ENCODE measurements at regions not wholly inside any gene's neighbourhood (a gene's known extent, or its start where the extent isn't known, plus 50 kb on each side); places are given as distances from the start of the nearest gene placed in this dataset.

- no peak for DNase-seq (ENCODE audit: low spot score)
Measured at GRCh38 chr12:126512916-126513913, 1448.0 kb downstream of the AACS start.

DNA sequence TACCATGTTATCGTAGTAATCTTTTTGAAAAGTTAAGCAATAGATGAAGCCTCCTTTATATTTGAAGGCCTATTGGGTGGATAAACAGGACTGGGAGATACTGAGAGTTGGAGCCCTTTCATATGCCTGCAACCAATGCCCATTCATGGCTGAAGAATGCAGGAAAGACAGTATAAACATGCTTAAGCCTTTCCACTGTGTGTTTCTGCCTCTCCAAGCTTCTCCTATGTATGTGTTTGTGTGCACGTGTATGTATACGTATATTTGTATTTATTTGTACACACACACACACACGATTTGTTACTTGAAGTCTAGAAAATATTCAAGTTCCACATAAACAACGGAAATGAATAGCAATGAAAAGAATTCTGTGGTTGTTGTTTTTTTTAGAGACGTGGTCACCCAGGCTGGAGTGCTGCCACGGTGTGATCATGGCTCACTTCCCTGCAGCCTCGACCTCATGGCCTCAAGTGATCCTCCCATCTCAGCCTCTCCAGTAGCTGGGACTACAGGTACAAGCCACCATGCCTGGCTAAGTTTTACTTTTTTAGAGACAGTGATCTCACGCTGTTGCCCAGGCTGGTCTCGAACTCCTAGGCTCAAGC is 1453.5 kb downstream of the AACS start:
- no peak for DNase-seq (ENCODE audit: low spot score)

- no peak for DNase-seq (ENCODE audit: low spot score)
Measured at GRCh38 chr12:126519833-126520232, 1454.6 kb downstream of the AACS start.

- no peak for DNase-seq (ENCODE audit: low spot score)
Measured at GRCh38 chr12:126523891-126524290, 1458.7 kb downstream of the AACS start.

DNA sequence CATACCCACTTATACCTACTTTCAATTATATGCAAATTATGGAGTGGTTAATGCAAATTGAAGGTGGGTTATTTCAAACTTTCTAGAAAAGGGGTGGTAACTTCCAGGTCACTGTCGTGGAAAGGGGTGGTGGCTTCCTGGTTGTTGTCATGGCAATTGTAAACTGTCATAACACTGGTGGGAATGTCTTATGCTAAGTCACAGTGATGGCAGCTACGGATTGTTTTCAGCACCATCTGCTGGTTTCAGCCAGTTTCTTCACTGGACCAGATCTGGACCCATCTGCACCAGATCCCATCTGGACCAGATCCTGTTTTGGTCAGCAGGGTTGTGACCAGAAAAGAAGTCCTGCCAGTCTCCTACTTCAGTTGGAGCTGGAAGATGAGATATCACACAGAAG is 1469.3 kb downstream of the AACS start:
- no peak for DNase-seq (ENCODE audit: low spot score)

GRCh38 chr12:126534942-126535341 is 1469.7 kb downstream of the AACS start:
- no peak for DNase-seq (ENCODE audit: low spot score)

GRCh38 chr12:126535971-126536370 is 1470.7 kb downstream of the AACS start:
- no peak for DNase-seq (ENCODE audit: low spot score)

GRCh38 chr12:126537961-126538530 is 1472.8 kb downstream of the AACS start:
- DNase-seq (ENCODE audit: low spot score): no peak

GRCh38 chr12:126538888-126539287 is 1473.7 kb downstream of the AACS start:
- DNase-seq (ENCODE audit: low spot score): no peak

DNA sequence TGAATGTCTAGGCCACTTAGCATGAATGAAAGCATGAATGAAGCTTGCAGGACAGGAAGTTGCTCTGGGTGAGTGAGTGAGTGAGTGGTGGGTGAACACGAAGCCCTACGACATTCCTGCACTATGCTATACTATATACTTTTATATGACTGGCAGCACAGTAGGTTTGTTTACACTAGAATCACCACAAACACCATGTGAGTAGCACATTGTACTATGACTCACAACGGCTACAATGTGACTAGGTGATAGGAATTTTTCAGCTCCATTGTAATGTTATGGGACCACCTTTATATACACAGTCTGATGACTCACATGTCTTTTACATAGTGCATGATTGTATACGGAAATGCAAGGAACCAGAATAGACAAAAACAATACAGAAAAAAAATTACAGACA is 1480.2 kb downstream of the AACS start:
- no peak for DNase-seq (ENCODE audit: low spot score)

DNA sequence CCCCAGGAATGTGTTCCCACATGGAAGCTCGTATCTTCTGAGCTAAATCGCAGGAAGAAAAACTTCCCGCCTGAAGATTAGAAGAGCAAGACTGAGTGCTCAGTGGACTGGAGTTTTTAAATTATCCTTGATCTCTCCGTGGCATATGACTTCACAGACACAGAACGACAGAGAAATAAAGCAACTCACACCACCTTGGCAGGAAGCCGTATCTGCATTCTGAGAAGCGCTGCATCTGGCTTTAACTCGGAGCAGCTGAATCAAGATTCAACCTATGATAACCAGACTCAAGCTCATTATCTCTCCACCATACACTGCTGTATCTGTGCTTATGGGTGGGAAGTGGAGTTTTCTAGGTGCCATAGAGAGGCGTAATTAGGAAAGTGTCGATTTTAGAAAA is 1482.7 kb downstream of the AACS start:
- no peak for DNase-seq (ENCODE audit: low spot score)

GRCh38 chr12:126551869-126552268 is 1486.6 kb downstream of the AACS start:
- no peak for DNase-seq (ENCODE audit: low spot score)

DNA sequence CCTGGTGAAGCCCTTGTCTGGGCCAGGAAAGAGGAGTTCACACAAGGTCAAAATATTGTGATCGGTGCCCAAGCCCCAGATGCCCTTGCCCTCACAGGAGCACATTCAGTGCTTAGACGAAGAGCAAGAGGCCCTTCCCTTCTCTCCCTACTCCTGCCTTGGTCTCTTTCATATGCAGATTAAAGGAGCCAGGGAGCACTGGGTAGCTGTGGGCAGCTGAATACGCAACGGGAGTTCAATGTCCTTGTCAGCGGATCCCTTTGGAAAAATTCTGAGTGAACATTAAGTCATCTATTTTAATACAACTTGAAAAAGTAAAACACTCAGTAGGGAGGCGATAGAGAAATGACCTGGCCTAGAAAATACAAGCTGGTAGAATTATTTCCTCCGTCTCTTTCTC is 1489.4 kb downstream of the AACS start:
- no peak for DNase-seq (ENCODE audit: low spot score)

GRCh38 chr12:126557659-126558058 is 1492.4 kb downstream of the AACS start:
- no peak for DNase-seq (ENCODE audit: low spot score)

- no peak for DNase-seq (ENCODE audit: low spot score)
Measured at GRCh38 chr12:126558219-126558618, 1493.0 kb downstream of the AACS start.

GRCh38 chr12:126558810-126559209 is 1493.6 kb downstream of the AACS start:
- DNase-seq (ENCODE audit: low spot score): no peak

DNA sequence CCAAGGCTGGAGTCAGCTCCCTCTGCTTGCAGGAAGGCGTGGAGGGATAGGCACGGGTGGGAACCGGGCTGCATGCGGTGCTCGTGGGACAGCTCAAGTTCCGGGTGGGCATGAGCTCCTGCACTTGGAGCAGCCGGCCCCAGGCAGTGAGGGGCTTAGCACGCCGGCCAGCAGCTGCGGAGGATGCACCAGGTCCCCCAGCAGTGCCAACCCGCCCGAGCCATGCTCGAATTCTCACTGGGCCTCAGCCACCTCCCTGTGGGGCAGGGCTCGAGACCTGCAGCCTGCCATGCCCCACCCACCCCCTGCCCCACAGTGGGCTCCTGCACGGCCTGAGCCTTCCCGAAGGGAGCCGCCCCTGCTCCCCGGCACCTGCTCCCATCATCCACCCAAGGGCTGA is 1501.8 kb downstream of the AACS start:
- DNase-seq (ENCODE audit: low spot score): no peak

- no peak for DNase-seq (ENCODE audit: low spot score)
Measured at GRCh38 chr12:126569706-126570105, 1504.5 kb downstream of the AACS start.

GRCh38 chr12:126570566-126570965 is 1505.3 kb downstream of the AACS start:
- no peak for DNase-seq (ENCODE audit: low spot score)

- no peak for DNase-seq (ENCODE audit: low spot score)
Measured at GRCh38 chr12:126572170-126572569, 1506.9 kb downstream of the AACS start.

GRCh38 chr12:126581655-126582054 is 1516.4 kb downstream of the AACS start:
- DNase-seq (ENCODE audit: low spot score): no peak

- DNase-seq (ENCODE audit: low spot score): no peak
Measured at GRCh38 chr12:126582231-126582630, 1517.0 kb downstream of the AACS start.
